HG03175 (cell line): ENCODE measurements at regions not wholly inside any gene's neighbourhood (a gene's known extent, or its start where the extent isn't known, plus 50 kb on each side); places are given as distances from the start of the nearest gene placed in this dataset.

Experiments
- ATAC-seq: cut with Tn5 transposase; IDR thresholded peaks from one replicate; pipeline ENCODE4 v1.9.1; 2021; ENCODE audit warnings: mild to moderate bottlenecking, moderate library complexity; ENCODE audit not compliant: unreplicated experiment

DNA sequence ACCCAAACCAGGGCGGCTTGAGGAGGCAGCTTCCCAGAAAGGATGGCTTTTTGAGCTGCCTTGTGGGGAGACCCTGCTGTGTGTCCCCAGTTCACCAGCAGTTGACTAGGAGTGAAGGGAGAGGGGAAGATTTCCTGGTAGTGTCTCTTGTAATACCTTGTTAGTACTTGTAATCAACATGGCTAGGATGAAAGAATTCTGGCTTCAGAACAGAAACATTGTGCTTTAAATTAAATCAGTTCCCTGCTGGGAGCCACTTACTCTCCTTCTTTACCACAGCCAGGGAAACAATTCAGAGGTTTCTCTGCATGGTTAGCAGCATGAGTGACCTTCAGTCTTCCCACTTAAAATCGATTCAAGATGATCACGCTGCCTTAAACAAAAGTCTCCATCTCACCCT, 525.4 kb upstream of the ID4 start:
- ATAC-seq, result no peak

DNA sequence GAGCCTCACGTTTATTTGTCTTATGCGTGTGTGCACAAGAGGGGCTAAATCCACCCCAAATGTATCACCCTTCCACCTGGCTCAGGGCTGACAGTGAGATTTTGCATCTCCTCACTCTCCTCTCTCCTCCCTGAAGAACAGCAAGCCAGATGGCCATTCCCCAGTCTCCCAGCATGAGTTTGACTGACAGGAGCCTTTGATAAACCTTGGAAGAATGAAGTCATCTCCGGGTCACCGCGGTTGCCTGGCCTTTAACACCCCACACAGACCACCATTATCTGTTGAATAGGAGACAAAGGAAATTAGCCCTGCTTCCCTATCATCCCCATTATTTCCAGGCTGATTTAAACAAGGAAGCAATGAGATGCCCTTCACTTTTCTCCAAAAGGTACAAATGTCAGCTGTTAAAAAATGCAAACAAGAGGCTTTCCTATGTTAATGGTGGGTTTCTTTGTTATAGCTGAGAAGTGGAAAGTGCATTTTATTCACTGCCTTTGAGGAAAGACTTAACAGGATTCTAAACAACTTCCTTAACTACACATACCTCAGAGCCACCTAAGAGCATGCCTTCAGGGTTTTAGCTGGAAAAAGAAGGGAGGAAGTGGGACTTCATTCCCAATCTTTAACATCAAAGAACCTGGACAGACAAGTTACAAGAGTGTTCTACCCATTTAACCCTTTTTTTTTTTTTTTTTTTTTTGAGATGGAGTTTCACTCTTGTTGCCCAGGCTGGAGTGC, 524.8 kb upstream of the ID4 start:
- no peak for ATAC-seq

DNA sequence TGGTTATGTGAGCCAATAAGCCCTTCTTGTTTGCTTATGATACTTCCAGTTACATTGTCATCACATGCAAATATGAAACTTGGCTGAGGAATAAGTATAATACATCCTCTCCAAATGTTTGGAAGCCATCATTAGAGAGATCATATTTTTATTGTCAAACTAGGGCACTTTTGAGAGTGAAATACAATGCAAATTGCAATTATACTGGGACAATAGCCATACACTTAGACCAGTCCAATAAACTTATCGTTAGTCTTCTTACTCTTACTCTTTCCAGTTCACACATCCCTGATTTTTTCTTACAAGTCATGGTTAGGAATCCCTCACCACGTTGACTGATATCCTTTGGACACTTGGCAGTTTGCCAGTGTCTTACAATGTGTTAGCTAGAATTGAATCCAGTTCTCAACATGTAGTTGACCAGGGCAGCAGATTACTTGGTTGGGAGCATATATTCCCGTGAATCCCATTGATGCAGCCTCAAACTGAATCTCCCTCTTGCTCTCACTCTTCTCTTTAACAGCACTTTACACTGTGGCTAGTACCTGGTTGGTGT, 519.7 kb upstream of the ID4 start:
- ATAC-seq, result no peak

DNA sequence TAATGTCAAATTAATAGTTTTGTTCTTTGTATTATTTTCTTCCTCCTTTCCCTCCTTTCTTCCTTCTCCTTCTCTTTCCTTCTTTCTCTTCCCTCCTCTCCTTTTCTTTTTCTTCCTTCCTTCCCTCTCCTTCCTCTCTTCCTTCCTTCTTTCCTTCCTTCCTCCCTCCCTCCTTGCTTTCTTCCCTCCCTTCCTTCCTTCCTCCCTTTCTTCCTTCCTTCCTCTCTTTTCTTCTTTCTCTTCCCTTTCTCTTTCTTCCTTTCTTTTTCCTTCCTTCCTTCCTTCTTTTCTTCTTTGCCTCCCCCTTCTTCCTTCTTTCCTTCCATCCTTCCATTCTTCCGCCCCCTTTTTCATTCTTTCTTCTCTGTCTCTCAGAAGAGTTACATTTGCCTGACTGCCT, 518.2 kb upstream of the ID4 start:
- no peak for ATAC-seq

DNA sequence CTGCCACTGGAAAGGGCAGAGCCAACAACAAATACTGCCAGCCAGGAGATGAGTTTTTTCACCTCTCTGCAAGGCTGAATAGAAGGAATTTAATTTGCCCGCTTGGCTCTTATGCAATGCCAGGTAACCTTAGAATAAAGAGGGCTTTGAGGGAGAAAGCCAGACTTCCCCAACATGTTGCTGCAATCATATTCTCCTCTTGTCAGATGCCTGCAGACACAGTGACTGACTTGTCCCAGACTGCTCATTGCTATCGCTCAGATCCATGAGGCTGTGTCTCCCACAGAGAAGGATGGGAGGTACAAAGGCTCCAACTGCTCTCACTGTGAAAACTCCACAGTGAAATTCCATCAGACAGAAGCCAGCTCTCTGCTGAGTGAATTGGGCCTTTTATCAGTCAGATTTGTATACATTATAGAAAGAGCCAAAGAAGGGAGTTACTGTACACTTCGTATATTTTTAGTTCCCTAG, 517.0 kb upstream of the ID4 start:
- ATAC-seq, result no peak

DNA sequence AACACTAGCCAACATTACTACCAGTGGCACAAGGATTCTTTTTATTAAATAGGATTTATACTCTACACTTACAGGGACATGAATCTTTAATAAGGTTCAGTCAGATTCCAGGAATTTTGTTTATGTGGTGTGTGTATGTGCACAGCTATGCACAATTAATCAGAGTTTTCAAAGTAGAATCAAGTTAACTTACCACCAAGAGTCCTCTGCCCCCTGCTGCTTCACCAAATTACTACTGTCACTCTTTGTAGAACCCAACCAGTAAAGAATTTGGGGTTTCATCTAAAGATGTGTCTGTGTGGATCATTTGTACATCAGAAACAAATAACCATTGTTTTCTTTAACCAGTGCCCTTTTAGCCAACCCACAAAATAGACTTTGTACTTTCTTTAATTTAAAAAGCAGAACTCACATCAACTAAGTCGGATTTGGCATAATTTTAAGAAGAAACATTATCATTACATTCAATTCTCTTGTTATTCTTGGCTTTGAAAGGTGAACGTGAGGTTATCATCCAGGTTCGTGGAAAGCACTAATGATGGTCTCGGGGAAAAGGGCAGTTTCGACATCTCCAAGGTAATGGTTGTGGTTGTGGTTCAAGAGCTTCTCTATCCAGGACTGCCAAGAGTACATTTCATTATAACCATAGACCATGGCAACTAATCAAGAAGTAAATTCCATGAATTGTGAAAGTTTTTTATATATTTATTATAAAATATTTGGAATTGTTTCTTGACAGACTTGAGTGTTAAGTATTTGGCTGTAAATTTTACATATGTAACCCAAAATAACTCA, 514.3 kb upstream of the ID4 start:
- no peak for ATAC-seq

DNA sequence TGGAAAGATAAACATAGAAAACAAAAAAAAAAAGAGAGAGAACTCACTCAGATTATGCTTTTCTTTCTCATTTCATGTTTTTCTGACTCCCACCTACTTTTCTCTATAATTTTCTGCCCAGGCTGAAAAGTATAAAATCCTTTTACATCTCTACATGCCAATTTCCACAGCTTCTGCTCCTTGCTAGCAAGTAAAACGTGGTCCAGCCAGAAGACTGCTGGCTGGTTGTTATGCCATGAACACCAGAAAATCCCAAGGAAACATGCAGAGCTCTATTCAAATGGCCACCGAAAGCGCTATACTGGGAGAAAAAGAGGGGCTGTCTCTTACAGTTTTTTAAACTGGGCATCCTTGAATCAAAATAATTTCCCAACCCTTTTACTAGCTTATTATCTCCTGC, 512.8 kb upstream of the ID4 start:
- no peak for ATAC-seq

DNA sequence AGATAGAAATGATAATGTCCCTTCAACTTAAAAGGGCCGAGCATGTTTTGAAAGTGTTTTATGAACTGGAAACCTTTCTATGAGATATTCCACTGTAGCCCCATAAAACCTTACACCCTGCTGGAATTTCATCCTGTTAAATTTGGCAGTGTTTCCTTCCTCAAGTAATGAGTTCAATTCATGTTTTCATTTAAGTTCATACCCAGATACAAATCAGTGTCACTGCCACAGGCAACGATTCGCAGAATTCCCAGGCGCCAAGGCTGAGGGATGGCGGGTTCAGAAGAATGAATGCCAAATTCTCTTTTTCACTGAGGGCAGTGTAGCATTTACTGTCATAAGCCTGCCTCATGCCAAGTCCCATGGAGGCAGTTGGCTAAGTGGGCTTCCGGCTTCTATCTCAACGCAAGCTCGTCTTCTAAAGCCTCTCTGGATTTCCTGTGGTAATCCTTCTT, 511.8 kb upstream of the ID4 start:
- no peak for ATAC-seq

DNA sequence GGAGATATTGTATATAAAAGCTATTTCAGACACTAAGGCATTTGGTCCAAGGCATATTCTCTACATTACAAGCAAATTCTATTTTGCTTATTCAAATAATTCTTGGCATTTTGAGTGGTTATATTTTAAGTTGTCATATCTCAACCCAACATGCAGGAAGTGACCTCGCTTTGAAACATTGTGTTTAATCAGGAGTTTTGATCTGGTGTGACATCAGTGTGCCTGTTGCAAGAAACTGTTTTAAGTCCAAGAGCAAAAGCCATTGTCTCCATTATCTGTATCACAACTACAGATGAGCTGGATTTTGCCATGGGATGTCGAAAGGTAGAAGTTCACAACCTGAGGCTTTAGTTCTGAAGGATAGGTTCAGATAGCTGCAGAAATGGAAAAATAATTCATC, 509.9 kb upstream of the ID4 start:
- ATAC-seq, result no peak

DNA sequence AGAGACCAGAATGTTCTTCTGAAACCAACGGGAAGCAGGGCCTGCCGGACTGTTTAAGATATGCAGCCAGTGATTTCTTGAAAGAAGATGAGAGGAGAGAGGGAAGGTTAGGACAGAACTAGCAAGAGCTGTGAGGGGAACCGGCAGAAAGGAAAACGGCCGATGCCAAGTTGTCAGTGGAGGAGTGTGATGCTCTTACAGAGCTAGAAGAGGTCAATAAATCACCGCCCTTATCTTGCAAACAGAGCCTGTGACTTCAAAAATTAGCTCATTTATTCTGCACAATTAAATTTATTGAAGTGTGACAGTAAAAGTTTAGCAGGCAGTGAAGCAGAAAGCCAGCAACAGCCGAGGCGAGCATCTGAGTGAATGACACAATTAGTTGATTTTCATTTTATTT, 509.5 kb upstream of the ID4 start:
- no peak for ATAC-seq

DNA sequence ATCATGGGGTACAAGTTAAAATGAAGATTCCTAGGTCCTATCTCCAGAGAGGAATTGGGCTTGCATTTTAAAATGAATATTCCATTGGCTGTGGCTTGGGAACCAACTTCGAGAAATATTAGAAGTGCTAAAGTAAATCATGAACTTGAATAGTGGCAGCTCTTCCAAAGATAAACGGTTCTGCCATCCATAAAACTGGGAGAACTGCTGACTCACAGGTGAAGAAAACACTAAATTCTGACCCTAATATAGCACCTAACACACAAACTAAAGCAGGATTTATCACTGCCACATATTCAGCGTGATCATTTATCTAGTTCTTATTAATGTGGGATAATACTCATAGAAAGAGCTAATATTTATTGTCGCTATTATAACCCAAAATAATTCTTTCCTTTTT, 508.1 kb upstream of the ID4 start:
- ATAC-seq, result no peak

DNA sequence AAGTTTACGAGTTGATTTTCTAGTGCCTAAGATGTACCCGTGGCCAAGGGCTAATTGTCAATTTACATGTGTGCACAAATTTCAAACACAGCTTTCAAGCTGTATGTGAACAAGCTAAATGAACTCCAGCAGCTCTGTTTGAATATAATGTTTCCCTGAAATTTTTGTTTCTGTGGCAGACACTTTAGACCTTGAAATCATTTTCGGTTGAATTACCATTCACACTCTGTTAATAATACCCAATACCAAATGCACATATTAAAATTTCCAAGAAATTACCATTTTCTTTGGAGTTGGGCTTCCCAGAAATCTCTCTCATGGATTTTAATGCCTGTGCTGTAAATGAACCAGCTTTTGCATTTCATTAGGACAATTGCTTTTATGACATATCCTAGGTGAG, 506.1 kb upstream of the ID4 start:
- no peak for ATAC-seq

DNA sequence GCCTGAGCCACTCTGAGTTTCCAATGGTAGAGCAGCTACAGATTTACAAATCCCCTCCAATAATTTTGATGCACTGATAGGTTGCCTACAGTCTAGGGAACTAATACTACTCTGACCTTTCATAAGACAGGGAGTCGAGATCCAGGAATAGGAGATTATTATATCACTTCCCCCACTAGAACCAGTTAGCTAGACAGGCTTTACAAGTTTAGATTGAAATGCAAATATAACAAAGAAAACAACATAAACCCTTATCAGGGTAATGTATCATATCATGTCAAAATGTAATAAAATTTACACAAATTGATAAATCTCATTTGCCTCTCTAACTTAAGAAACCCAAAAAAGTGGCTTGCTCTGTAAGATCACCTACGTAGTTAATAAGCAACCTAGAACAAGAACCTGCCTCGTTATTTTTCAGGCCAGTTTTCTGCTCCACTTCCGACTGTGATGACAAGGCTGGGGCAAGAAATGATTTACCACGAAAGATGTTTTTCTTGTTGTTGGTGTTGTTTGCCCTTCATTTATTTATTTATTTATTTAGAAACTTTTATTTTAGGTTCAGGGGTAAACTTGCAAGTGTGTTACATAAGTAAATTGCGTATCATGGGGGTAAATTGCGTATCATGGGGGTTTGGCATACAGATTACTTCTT, 504.2 kb upstream of the ID4 start:
- no peak for ATAC-seq

DNA sequence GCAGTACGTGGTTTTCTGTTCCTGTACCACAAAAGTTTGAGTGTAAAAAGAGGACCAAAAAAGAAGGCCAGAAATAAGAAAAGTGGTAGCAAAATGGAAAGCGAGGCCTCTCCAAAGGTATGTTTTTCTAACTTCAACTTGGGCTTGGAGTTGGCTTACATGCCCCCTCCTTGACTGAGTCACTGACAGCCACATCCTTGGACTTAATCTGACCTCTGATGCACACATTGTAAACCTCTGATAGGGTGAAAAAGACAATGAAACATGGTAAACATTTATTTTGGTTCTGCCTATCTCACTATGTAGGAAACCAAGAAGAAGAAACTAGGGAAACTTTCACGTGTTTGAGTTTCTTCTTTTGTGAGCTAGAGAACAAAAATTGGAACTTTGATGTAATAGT, 503.2 kb upstream of the ID4 start:
- ATAC-seq, result no peak

DNA sequence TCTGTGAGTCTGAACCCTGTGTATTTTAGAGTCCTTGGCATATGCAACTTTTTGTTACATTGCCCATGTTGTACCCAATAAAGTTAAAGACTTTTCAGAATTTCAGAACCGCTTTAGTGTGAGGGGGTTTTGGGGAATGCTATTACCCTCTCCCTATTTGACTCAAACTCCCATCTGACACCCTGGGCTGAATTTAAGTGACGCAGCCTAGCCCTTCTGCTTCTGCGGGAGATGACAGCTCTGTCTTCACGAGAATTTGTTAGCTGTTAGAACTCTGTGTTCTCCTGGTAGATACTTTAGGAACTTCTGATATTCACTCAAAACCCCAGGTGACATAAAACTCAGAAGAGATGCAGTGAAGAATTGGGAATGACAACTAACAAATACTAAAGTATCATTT, 500.6 kb upstream of the ID4 start:
- ATAC-seq, result no peak

DNA sequence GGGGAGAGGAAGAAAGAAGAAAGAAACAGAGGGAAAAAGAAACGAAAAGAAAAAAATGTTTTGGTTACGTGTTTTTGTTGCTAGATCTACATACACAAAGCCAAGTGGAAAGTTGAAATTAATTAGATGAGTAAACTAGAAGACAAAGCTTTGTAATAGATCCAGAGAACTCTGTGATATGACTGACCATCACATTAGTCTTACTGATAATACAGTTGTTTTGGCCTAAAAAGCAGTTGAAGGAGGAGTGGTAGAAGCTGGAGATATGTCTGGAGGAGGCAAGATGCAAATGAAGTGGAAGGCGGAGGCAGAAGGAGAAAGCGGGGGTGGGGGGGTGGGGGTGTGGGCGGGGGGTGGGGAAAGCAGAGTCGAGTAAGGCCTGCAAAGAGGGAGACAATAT, 500.1 kb upstream of the ID4 start:
- no peak for ATAC-seq

DNA sequence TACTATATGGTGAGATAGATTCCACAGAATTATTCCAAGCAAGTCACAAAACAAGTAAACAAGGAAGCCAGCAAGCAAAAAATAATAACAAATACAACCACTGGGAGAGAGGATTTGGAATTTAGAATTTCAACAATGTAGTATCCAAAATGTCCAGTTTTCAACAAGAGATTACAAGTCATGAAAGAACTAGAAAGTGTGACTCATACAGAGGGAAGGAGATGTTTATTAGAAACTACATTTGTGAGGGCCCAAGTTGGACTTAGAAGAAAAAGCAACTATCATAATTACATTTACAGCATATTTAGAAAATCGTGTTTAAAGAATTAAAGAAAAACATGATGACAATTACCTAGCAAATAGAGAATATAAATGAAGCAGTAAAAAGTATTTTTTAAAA, 494.6 kb upstream of the ID4 start:
- no peak for ATAC-seq

DNA sequence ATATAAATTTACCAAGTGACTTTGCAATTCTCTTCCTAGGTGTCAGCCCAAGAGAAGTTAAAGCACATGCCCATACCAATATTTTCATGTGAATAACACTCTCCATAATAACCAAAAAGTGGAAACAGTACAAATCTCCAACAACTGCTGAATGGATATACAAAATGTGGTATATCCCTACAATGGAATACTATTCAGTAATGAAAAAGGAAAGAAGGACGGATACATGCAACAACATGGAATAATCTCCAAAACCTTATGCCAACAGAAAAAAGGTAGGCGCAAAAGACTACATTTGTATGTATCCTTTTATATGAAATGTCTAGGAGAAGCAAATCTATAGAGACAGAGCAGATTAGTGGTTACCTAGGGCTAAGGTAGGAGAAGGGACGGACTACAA, 487.7 kb upstream of the ID4 start:
- ATAC-seq, result no peak

DNA sequence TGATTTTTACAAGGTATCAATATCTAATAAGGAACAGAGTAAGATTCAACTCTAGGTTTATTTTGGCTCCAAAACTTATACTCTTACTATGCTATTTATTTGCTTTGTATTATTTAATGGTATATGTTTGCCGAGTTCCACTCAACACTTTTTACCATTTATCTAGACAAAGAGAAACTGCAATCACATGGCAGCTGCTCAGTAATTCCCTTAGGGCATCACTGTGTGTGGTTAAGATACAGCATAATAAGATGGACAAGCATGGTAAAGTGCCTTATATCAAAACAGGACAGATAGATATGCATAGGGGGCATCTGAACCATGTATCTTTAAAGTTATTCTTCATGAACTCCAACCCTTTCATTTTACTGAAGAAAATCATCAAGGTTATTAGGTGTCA, 483.0 kb upstream of the ID4 start:
- ATAC-seq, result no peak

DNA sequence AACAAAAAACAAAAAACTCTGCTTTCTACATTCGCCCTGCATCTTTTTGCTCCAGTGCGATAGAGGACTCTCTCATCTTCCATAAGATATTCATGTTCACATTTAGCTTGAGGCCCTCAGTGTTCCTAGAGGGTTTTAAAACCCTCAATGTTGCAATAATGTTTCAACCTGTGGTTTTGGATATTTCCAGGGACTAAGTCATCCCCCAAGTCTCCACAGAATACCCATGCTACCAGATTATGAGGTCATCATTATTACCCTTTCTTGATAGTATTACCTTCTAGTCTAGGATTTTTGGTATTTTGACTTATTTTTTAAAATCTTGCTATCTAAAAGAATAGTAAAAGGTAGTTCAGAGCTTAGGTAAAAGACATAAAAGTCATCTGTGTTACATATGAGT, 480.5 kb upstream of the ID4 start:
- ATAC-seq, result no peak

DNA sequence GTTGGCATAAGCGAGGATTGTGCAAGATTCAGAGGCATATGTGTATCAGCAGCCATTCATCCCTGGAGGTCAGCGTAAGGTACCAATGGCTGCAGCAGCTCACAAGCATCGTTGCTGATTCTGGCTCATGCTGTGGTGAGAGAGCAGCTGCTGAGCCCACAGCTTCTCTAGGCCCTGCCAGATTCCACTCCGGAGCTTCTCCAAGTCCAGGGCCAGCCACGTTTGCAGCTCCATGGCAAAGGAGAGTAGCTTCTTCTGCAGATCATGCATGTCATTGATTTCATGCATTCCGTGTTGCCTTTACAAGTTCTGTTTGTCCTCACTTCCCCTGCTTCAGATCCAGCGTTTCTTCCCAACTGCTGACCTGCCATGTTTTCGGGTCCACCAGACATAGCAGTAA, 474.8 kb upstream of the ID4 start:
- no peak for ATAC-seq

DNA sequence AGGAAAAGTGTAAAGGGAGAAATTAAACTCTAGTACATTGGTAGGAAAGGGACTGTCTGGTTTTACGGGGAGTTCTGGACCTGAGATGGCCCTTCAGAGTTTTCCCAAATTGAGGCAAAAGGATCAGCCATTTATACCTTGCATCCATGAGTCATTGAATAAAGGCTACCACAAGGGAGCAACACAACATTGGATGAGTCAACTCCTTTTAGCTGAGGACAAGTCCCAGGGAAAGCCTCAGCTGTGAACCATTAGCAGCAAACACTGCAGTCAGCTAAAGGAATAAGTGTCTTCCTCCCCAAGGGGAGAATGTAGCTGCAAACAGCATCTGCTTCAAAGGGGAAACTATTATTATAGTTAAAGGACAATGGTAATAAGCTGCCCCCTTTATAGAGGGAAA, 468.7 kb upstream of the ID4 start:
- no peak for ATAC-seq
